ENCODE measurements at regions not wholly inside any gene's neighbourhood (a gene's known extent, or its start where the extent isn't known, plus 50 kb on each side); places are given as distances from the start of the nearest gene placed in this dataset.

DNA sequence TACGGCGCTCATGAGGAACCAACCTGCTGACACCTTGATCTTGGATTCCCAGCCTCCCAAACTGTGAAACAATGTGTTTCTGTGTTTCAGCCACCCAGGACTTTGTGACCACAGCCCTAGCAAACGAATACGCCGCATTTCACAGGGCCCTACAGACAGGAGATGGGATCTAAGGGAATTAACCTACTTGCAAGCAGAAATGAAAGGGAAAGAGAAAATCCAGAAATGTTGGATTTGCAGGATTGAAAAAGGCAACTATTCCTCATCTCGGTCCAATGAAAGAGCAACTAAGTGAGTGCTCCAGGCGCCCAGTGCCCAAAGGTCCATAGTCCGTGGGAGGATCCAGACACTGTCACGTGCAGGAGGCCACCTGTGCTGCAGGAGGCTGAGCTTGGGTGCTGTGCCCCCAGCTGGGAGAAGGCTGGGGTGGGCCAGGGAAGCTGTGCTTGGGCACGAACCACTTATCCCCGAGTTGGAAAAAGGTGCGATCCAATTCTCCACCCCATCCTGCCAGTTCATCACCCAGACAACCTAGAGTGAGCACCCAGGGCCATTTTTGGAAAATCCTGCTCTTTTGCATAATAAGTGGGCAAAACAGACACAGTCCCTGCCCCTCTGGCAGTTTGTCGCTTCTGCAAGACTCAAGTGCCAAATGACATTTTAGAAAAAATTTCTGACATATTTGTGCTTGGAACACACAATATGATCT is 177.9 kb downstream of the C9orf50 start:
- DNase-seq (no peak), ATAC-seq (no peak)
- Histone ChIP-seq H3K4me1 (peaks cover 2% of the 10 kb centered on the region), H3K9me3 (no peaks in the 10 kb centered on the region), H3K4me3 (no peak overlapping the region), H3K27me3 (ENCODE audit: insufficient read depth in 3 of 3, low read length in 2 of 3) (peaks cover 0 to 15% (median 3%) of the 10 kb centered on the region in 3 donors), H3K36me3 (ENCODE audit: insufficient read depth in 1 of 2, low read depth in 1 of 2) (no peaks in the 10 kb centered on the region), H3K27ac (no peak overlapping the region)
- 55 to 69% (median 60%) methylated on average over 13 of the region's 13 CpGs for WGBS, 3 donors
- TF ChIP-seq, protein P1, sequence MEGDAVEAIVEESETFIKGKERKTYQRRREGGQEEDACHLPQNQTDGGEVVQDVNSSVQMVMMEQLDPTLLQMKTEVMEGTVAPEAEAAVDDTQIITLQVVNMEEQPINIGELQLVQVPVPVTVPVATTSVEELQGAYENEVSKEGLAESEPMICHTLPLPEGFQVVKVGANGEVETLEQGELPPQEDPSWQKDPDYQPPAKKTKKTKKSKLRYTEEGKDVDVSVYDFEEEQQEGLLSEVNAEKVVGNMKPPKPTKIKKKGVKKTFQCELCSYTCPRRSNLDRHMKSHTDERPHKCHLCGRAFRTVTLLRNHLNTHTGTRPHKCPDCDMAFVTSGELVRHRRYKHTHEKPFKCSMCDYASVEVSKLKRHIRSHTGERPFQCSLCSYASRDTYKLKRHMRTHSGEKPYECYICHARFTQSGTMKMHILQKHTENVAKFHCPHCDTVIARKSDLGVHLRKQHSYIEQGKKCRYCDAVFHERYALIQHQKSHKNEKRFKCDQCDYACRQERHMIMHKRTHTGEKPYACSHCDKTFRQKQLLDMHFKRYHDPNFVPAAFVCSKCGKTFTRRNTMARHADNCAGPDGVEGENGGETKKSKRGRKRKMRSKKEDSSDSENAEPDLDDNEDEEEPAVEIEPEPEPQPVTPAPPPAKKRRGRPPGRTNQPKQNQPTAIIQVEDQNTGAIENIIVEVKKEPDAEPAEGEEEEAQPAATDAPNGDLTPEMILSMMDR (IDR thresholded peaks at IDR 0.05): no peak
- intact Hi-C loops (cut with DNase I): no loop called here

DNA sequence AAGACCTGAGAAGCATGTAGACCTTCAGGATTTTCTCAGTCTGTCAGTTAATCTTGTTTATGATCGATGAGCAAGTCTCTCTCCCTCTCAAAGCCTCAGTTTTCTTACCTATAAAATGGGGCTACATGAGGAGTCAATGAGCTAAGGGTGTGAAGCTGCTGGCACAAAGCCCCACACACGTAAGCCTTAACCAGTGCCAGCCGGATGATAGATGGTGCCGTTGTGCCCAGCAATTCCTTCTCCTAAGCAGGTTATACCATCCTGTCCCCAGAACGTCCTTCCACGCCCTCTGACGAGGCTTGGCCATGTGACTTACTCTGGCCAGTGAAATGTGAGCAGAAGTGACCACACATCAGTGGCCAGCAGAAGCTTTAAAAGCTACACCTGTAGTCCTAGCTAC is 179.0 kb downstream of the C9orf50 start:
- DNase-seq (no peak), ATAC-seq (peak in 1 of 4 donors; percentile 29)
- H3K27me3 ChIP-seq (ENCODE audit: insufficient read depth in 3 of 3, low read length in 2 of 3): peaks cover 0 to 22% (median 5%) of the 10 kb centered on the region in 3 donors
- TF ChIP-seq, protein P1 (IDR thresholded peaks at IDR 0.05): no peak
- intact Hi-C loops (cut with DNase I): no loop called here
- WGBS, 3 donors: 49 to 70% (median 51%) methylated on average over 7 of the region's 7 CpGs
- no peak overlapping the region for H3K4me3 ChIP-seq
- H3K36me3 ChIP-seq (ENCODE audit: insufficient read depth in 1 of 2, low read depth in 1 of 2): no peaks in the 10 kb centered on the region
- no peaks in the 10 kb centered on the region for H3K9me3 ChIP-seq
- peaks cover 10% of the 10 kb centered on the region for H3K4me1 ChIP-seq
- no peak overlapping the region for H3K27ac ChIP-seq

DNA sequence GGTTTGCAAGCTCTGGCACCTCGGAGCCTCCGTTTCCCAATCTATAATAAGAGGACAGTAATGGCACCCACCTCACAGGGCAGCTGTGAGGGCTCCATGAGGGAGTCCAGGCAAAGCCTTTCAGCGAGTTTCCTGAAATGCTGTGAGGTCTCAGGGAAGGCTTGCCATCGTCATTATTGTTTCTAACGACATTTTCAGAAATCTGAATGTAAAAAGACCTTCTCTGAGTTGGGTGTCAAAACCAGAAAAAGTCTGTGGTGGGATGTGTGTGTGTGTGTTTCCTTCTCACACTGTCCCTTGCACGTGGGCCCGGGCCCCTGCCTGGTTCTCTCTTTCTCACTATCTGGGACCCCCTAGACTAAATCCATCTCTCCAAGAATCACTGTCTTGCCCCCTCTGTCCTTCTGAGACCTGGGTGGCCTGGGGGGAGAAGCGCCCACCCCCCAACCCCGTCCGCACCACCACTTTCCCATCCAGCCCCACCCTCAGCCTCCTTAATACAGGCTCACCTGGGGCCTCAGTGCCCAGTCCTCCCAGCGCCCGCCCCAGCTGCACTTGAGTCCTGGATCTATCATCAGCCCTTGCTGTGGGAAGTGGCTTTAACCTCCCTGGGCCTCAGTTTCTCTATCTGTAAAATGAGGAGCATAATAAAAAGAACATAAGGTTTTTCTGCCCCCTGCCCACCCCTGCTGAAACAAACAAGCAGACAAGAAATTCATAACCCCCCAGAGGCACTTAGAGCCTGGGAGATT is 180.3 kb downstream of the C9orf50 start:
- DNase-seq (no peak), ATAC-seq (no peak)
- 69 to 75% (median 74%) methylated on average over 12 of the region's 12 CpGs for WGBS, 3 donors

DNA sequence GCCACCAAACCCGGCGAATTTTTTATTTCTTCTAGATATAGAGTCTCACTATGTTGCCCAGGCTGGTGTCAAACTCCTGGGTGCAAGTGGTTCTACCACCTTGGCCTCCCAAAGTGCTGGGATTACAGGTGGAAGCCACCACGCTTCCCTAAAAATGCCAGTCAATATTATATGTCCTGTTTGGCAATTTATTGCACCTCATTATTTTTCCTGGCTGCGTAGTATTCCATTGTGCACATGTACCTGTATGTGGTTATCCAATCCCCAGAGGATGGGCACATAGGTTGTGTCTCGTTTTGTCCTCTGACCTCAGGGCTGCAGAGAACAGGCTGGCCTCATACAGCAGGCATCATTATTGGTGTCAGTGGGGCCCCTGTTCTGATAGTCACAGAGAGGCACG is 181.7 kb downstream of the C9orf50 start:
- WGBS, 3 donors: 66 to 74% (median 70%) methylated on average over 6 of the region's 6 CpGs
- ATAC-seq (no peak), DNase-seq (no peak)
- H3K27me3 ChIP-seq (ENCODE audit: insufficient read depth in 3 of 3, low read length in 2 of 3): peaks cover 0 to 28% (median 5%) of the 10 kb centered on the region in 3 donors
- TF ChIP-seq, protein P1 (IDR thresholded peaks at IDR 0.05): no peak
- H3K4me1 ChIP-seq: peaks cover 14% of the 10 kb centered on the region
- no peak overlapping the region for H3K4me3 ChIP-seq
- intact Hi-C loops (cut with DNase I): no loop called here
- no peaks in the 10 kb centered on the region for H3K9me3 ChIP-seq
- no peak overlapping the region for H3K27ac ChIP-seq
- no peaks in the 10 kb centered on the region for H3K36me3 ChIP-seq (ENCODE audit: insufficient read depth in 1 of 2, low read depth in 1 of 2)

More for the DNA sequence above, 180.3 kb downstream of the C9orf50 start:
- Histone ChIP-seq H3K4me3 (no peak overlapping the region), H3K27me3 (ENCODE audit: insufficient read depth in 3 of 3, low read length in 2 of 3) (peaks cover 0 to 28% (median 5%) of the 10 kb centered on the region in 3 donors), H3K27ac (no peak overlapping the region), H3K36me3 (ENCODE audit: insufficient read depth in 1 of 2, low read depth in 1 of 2) (no peaks in the 10 kb centered on the region), H3K9me3 (no peaks in the 10 kb centered on the region), H3K4me1 (peaks cover 14% of the 10 kb centered on the region)
- intact Hi-C loops (cut with DNase I): no loop called here
- TF ChIP-seq, protein P1 (IDR thresholded peaks at IDR 0.05): no peak

Measured in psoas muscle (tissue), 7 donors.